ENCODE measurements at regions not wholly inside any gene's neighbourhood (a gene's known extent, or its start where the extent isn't known, plus 50 kb on each side); places are given as distances from the start of the nearest gene placed in this dataset.

GRCh38 chr3:27573138-27573537 lies 89.0 kb upstream of the SLC4A7 start:
- H3K27ac Mint-ChIP-seq = no peak overlapping the region
- H3K9me3 Mint-ChIP-seq = no peaks in the 10 kb centered on the region
- H3K4me3 Mint-ChIP-seq = no peak overlapping the region
- no peak for ATAC-seq
- DNase-seq = no peak
- peaks cover 12% of the 10 kb centered on the region for H3K4me1 Mint-ChIP-seq (ENCODE audit: low read depth)
- POLR2A ChIA-PET = no interaction called here
- no peaks in the 10 kb centered on the region for H3K36me3 Mint-ChIP-seq (ENCODE audit: low read depth)
- intact Hi-C loops (cut with micrococcal nuclease) = no loop called here
- CTCF ChIA-PET = no interaction called here
- TF ChIP-seq, protein P1, sequence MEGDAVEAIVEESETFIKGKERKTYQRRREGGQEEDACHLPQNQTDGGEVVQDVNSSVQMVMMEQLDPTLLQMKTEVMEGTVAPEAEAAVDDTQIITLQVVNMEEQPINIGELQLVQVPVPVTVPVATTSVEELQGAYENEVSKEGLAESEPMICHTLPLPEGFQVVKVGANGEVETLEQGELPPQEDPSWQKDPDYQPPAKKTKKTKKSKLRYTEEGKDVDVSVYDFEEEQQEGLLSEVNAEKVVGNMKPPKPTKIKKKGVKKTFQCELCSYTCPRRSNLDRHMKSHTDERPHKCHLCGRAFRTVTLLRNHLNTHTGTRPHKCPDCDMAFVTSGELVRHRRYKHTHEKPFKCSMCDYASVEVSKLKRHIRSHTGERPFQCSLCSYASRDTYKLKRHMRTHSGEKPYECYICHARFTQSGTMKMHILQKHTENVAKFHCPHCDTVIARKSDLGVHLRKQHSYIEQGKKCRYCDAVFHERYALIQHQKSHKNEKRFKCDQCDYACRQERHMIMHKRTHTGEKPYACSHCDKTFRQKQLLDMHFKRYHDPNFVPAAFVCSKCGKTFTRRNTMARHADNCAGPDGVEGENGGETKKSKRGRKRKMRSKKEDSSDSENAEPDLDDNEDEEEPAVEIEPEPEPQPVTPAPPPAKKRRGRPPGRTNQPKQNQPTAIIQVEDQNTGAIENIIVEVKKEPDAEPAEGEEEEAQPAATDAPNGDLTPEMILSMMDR (IDR thresholded peaks at IDR 0.05) = no peak
- no peaks in the 10 kb centered on the region for H3K27me3 Mint-ChIP-seq

- Mint-ChIP-seq H3K27ac (no peak overlapping the region), H3K4me1 (ENCODE audit: low read depth) (peaks cover 12% of the 10 kb centered on the region), H3K27me3 (no peaks in the 10 kb centered on the region), H3K4me3 (no peak overlapping the region), H3K9me3 (no peaks in the 10 kb centered on the region), H3K36me3 (ENCODE audit: low read depth) (no peaks in the 10 kb centered on the region)
- ATAC-seq (no peak), DNase-seq (no peak)
- intact Hi-C loops (cut with micrococcal nuclease) = no loop called here
- ChIA-PET CTCF (no interaction called here), POLR2A (no interaction called here)
- TF ChIP-seq, protein P1 (IDR thresholded peaks at IDR 0.05) = no peak
These were observed 87.2 kb upstream of the SLC4A7 start for GRCh38 chr3:27571345-27571744.

- H3K4me1 Mint-ChIP-seq (ENCODE audit: low read depth) = peaks cover 4% of the 10 kb centered on the region
- no peak for ATAC-seq
- no peaks in the 10 kb centered on the region for H3K9me3 Mint-ChIP-seq
- H3K4me3 Mint-ChIP-seq = no peak overlapping the region
- H3K27ac Mint-ChIP-seq = no peak overlapping the region
- ChIA-PET CTCF (no interaction called here), POLR2A (no interaction called here)
- no peaks in the 10 kb centered on the region for H3K36me3 Mint-ChIP-seq (ENCODE audit: low read depth)
- DNase-seq = no peak
- TF ChIP-seq, protein P1 (IDR thresholded peaks at IDR 0.05) = no peak
- H3K27me3 Mint-ChIP-seq = no peaks in the 10 kb centered on the region
- intact Hi-C loops (cut with micrococcal nuclease) = no loop called here
These were observed 86.4 kb upstream of the SLC4A7 start for GRCh38 chr3:27570421-27571106.

DNA sequence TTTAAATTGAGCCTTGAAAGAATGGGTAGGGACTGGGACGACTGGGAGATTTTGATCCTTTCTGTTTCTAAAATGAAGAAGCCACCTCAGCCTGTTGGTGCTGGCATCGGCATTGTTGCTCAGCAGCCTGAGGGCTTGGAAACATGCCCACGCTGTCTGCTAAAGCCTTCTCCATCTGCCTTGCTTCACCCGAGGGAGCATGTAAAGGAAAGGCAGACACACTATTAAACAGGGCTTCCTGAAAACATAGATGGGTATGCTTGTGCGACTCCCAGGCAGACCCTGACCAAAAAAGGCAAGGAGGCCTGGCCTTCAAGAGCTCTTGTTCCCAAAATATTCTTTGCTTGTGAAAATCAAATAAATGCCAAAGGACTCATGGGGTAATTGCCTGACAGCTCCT lies 84.2 kb upstream of the SLC4A7 start:
- ChIA-PET POLR2A (interaction anchor here (0.6 kb wide), 1 partner anchor 22 kb away, joined by 3 read pairs; no protein-coding TSS in a partner anchor), CTCF (no interaction called here)
- Mint-ChIP-seq H3K4me3 (no peak overlapping the region), H3K36me3 (ENCODE audit: low read depth) (no peaks in the 10 kb centered on the region), H3K27me3 (no peaks in the 10 kb centered on the region), H3K27ac (no peak overlapping the region), H3K9me3 (no peaks in the 10 kb centered on the region), H3K4me1 (ENCODE audit: low read depth) (no peaks in the 10 kb centered on the region)
- intact Hi-C loops (cut with micrococcal nuclease) = no loop called here
- ATAC-seq (no peak), DNase-seq (no peak)
- TF ChIP-seq, protein P1 (IDR thresholded peaks at IDR 0.05) = no peak

GRCh38 chr3:27567251-27567650 lies 83.1 kb upstream of the SLC4A7 start:
- ATAC-seq (no peak), DNase-seq (no peak)
- intact Hi-C loops (cut with micrococcal nuclease) = no loop called here
- H3K27me3 Mint-ChIP-seq = no peaks in the 10 kb centered on the region
- CTCF ChIA-PET = no interaction called here
- H3K4me3 Mint-ChIP-seq = no peak overlapping the region
- no peaks in the 10 kb centered on the region for H3K4me1 Mint-ChIP-seq (ENCODE audit: low read depth)
- no peaks in the 10 kb centered on the region for H3K9me3 Mint-ChIP-seq
- no peaks in the 10 kb centered on the region for H3K36me3 Mint-ChIP-seq (ENCODE audit: low read depth)
- H3K27ac Mint-ChIP-seq = no peak overlapping the region
- POLR2A ChIA-PET = no interaction called here
- TF ChIP-seq, protein P1 (IDR thresholded peaks at IDR 0.05) = no peak

Measured in activated CD8-positive, alpha-beta T cell treated with anti-CD3 and anti-CD28 coated beads for 36 hours (primary cell).